Activated naive CD8-positive, alpha-beta T cell treated with anti-CD3 and anti-CD28 coated beads, Interleukin-2, amount 50 U/mL, for 24 hours (primary cell): ENCODE measurements at regions not wholly inside any gene's neighbourhood (a gene's known extent, or its start where the extent isn't known, plus 50 kb on each side); places are given as distances from the start of the nearest gene placed in this dataset.
A peak's percentile ranks its signal among the peaks of the same experiment; 100 is the strongest.

Experiments used
- ATAC-seq: fragments of 150-1000 bp; cut with Tn5 transposase; one replicate; pipeline ENCODE4 v1.10.0; 2021
- DNase-seq: peaks from one replicate; pipeline ENCODE4 v3.0.0; 2021
- H3K27ac Mint-ChIP-seq: one replicate; pipeline ENCODE4 v1.8.0; 2021; ENCODE audit warnings: mild to moderate bottlenecking, mixed read lengths
- H3K27me3 Mint-ChIP-seq: one replicate; pipeline ENCODE4 v1.8.0; 2021; ENCODE audit warnings: mixed read lengths
- H3K36me3 Mint-ChIP-seq: one replicate; pipeline ENCODE4 v1.8.0; 2021; ENCODE audit warnings: low read depth, mixed read lengths
- H3K4me1 Mint-ChIP-seq: one replicate; pipeline ENCODE4 v1.8.0; 2021; ENCODE audit warnings: mixed read lengths
- H3K4me3 Mint-ChIP-seq: one replicate; pipeline ENCODE4 v1.8.0; 2021; ENCODE audit warnings: mild to moderate bottlenecking, moderate library complexity, mixed read lengths
- H3K9me3 Mint-ChIP-seq: one replicate; pipeline ENCODE4 v1.8.0; 2021; ENCODE audit warnings: mixed read lengths

GRCh38 chr6:66396145-66396544 is 689.1 kb upstream of the EYS start:
- ATAC-seq, result no peak
- H3K27me3 Mint-ChIP-seq, result no peaks in the 10 kb centered on the region
- H3K9me3 Mint-ChIP-seq, result peaks cover 7% of the 10 kb centered on the region
- H3K27ac Mint-ChIP-seq, result no peak overlapping the region
- H3K36me3 Mint-ChIP-seq, result no peaks in the 10 kb centered on the region
- no peak for DNase-seq
- no peak overlapping the region for H3K4me3 Mint-ChIP-seq
- no peaks in the 10 kb centered on the region for H3K4me1 Mint-ChIP-seq

- no peak for DNase-seq
- Mint-ChIP-seq H3K4me1 (no peaks in the 10 kb centered on the region), H3K9me3 (peaks cover 7% of the 10 kb centered on the region), H3K4me3 (no peak overlapping the region), H3K27me3 (no peaks in the 10 kb centered on the region), H3K36me3 (no peaks in the 10 kb centered on the region), H3K27ac (no peak overlapping the region)
- no peak for ATAC-seq
Measured at GRCh38 chr6:66390393-66390792, 683.4 kb upstream of the EYS start.

DNA sequence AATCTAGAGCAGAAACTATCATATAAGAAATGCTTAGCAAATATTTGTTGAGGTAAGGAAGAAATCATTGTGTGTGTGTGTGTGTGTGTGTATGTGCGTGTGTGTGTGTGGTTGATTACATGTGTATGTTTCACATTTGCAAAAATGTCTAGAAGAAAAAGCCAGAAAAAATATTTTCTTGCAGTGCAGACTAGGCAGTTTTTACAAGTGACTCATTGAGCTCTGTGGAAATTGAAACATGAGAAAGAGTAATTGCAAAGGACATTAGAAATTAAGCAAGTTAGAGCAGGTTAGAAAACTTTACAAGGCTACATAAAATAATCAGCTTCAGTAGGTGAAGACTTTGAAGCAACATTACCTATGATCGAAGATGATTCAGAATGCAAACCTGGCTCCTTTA is 669.0 kb upstream of the EYS start:
- DNase-seq (no peak), ATAC-seq (no peak)
- Mint-ChIP-seq H3K4me1 (no peaks in the 10 kb centered on the region), H3K27ac (no peak overlapping the region), H3K9me3 (peaks cover 5% of the 10 kb centered on the region), H3K36me3 (no peaks in the 10 kb centered on the region), H3K4me3 (no peak overlapping the region), H3K27me3 (no peaks in the 10 kb centered on the region)

GRCh38 chr6:66369407-66369806 is 662.4 kb upstream of the EYS start:
- H3K9me3 Mint-ChIP-seq, result peaks cover 18% of the 10 kb centered on the region
- H3K36me3 Mint-ChIP-seq, result no peaks in the 10 kb centered on the region
- no peak overlapping the region for H3K27ac Mint-ChIP-seq
- no peaks in the 10 kb centered on the region for H3K4me1 Mint-ChIP-seq
- H3K27me3 Mint-ChIP-seq, result no peaks in the 10 kb centered on the region
- DNase-seq (no peak), ATAC-seq (no peak)
- no peak overlapping the region for H3K4me3 Mint-ChIP-seq

- H3K4me3 Mint-ChIP-seq, result no peak overlapping the region
- no peak overlapping the region for H3K27ac Mint-ChIP-seq
- DNase-seq (no peak), ATAC-seq (no peak)
- no peaks in the 10 kb centered on the region for H3K4me1 Mint-ChIP-seq
- no peaks in the 10 kb centered on the region for H3K27me3 Mint-ChIP-seq
- H3K9me3 Mint-ChIP-seq, result peaks cover 4% of the 10 kb centered on the region
- no peaks in the 10 kb centered on the region for H3K36me3 Mint-ChIP-seq
Measured at GRCh38 chr6:66362888-66363287, 655.9 kb upstream of the EYS start.

DNA sequence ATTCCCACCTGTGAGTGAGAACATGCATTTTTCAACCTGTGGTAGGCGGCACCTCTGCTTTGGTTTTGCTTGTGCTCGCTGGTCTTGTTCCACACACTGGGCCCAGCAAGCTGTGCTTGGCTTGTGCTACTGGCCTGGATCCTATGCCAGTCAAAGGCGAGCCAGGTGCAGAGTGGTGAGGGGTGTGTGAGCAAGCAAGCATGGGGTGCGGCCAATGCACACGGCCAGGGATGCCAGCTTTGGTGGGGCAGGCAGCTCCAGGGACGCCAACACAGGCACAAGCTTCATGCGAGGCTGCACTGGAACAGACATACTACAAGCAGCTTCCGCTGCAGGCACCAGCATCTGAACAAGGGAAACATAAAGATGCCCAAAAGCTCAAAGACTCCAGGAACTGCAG is 654.9 kb upstream of the EYS start:
- no peak overlapping the region for H3K4me3 Mint-ChIP-seq
- H3K9me3 Mint-ChIP-seq, result peaks cover 4% of the 10 kb centered on the region
- no peak overlapping the region for H3K27ac Mint-ChIP-seq
- no peaks in the 10 kb centered on the region for H3K27me3 Mint-ChIP-seq
- H3K4me1 Mint-ChIP-seq, result no peaks in the 10 kb centered on the region
- no peaks in the 10 kb centered on the region for H3K36me3 Mint-ChIP-seq
- DNase-seq, result no peak
- ATAC-seq, result peak; percentile 20

- H3K4me1 Mint-ChIP-seq, result no peaks in the 10 kb centered on the region
- no peak overlapping the region for H3K4me3 Mint-ChIP-seq
- no peak overlapping the region for H3K27ac Mint-ChIP-seq
- ATAC-seq, result no peak
- no peaks in the 10 kb centered on the region for H3K27me3 Mint-ChIP-seq
- no peak for DNase-seq
- H3K36me3 Mint-ChIP-seq, result no peaks in the 10 kb centered on the region
- no peaks in the 10 kb centered on the region for H3K9me3 Mint-ChIP-seq
Measured at GRCh38 chr6:66357781-66358180, 650.8 kb upstream of the EYS start.

GRCh38 chr6:66355471-66355870 is 648.4 kb upstream of the EYS start:
- no peak for ATAC-seq
- no peaks in the 10 kb centered on the region for H3K27me3 Mint-ChIP-seq
- peaks cover 2% of the 10 kb centered on the region for H3K9me3 Mint-ChIP-seq
- H3K36me3 Mint-ChIP-seq, result no peaks in the 10 kb centered on the region
- H3K27ac Mint-ChIP-seq, result no peak overlapping the region
- H3K4me3 Mint-ChIP-seq, result no peak overlapping the region
- DNase-seq, result no peak
- H3K4me1 Mint-ChIP-seq, result no peaks in the 10 kb centered on the region

DNA sequence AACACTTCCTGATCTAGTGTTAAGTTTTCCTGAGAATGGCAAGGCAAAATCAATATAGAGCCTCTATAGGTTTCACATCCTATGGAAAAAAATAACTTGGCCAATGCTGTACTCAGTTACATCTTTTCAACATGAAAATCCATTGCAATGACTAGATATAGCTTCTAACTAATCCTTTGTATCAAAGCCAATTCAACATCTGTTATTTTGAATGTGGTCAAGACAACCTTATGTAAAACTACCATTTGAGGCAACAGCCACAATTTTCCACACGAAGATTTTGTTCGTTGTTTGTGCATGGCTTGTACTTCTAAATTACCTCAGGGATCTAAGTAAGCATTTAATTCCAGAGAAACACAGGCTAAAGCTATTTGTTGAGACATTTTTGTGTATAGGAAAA is 637.8 kb upstream of the EYS start:
- ATAC-seq (no peak), DNase-seq (no peak)
- Mint-ChIP-seq H3K4me3 (no peak overlapping the region), H3K27me3 (no peaks in the 10 kb centered on the region), H3K4me1 (no peaks in the 10 kb centered on the region), H3K9me3 (peaks cover 15% of the 10 kb centered on the region), H3K36me3 (no peaks in the 10 kb centered on the region), H3K27ac (no peak overlapping the region)

- ATAC-seq, result no peak
- Mint-ChIP-seq H3K9me3 (peaks cover 16% of the 10 kb centered on the region), H3K36me3 (no peaks in the 10 kb centered on the region), H3K4me3 (no peak overlapping the region), H3K27ac (no peak overlapping the region), H3K4me1 (no peaks in the 10 kb centered on the region), H3K27me3 (no peaks in the 10 kb centered on the region)
- no peak for DNase-seq
Measured at GRCh38 chr6:66340736-66341135, 633.7 kb upstream of the EYS start.

DNA sequence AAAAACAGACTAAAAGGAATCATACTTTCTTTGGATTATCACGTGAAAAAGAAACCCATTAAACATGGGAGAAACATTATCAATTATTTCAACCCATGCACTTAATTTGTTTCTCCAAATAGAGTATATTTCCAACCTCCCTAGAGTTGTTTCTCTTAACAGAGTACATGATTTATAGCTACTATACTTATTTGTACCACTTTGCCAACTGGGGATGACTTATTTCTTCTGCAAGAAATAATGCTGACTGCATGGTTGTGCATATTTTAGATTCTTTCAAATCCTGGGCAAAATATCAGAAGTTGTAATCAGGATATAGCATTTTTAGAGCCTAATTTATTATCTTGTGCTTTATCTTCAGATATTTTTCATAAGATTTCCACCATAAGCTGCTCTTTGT is 629.1 kb upstream of the EYS start:
- no peak for DNase-seq
- Mint-ChIP-seq H3K9me3 (peaks cover 10% of the 10 kb centered on the region), H3K36me3 (no peaks in the 10 kb centered on the region), H3K27me3 (no peaks in the 10 kb centered on the region), H3K4me1 (no peaks in the 10 kb centered on the region), H3K27ac (no peak overlapping the region), H3K4me3 (no peak overlapping the region)
- no peak for ATAC-seq

DNA sequence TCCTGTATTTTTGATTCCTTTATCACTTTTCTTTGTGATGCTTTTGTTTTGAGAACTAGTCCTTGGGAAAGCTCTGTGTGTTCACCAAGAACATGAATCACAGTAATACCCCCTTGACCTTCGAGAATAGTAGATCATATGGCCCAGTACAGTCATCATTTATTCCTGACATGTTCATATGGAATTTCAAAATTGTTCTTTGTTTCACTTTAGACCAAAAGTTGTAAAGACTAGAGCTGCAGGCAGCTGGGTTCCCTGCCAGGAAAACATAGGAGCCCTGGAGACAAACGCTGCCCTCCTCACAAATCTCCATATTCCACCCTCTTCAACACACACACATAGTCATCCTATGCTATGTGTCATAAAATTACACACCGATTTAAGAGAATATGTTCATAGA is 621.2 kb upstream of the EYS start:
- no peak for DNase-seq
- H3K9me3 Mint-ChIP-seq, result peaks cover 4% of the 10 kb centered on the region

GRCh38 chr6:66326228-66326627 is 619.2 kb upstream of the EYS start:
- H3K9me3 Mint-ChIP-seq, result peaks cover 4% of the 10 kb centered on the region
- DNase-seq (no peak), ATAC-seq (no peak)
- no peak overlapping the region for H3K4me3 Mint-ChIP-seq
- H3K27ac Mint-ChIP-seq, result no peak overlapping the region
- no peaks in the 10 kb centered on the region for H3K36me3 Mint-ChIP-seq
- no peaks in the 10 kb centered on the region for H3K27me3 Mint-ChIP-seq
- H3K4me1 Mint-ChIP-seq, result no peaks in the 10 kb centered on the region

More for the DNA sequence above, 621.2 kb upstream of the EYS start:
- no peak overlapping the region for H3K27ac Mint-ChIP-seq
- no peaks in the 10 kb centered on the region for H3K4me1 Mint-ChIP-seq
- H3K27me3 Mint-ChIP-seq, result no peaks in the 10 kb centered on the region
- no peak overlapping the region for H3K4me3 Mint-ChIP-seq
- H3K36me3 Mint-ChIP-seq, result no peaks in the 10 kb centered on the region
- ATAC-seq, result no peak

GRCh38 chr6:66321017-66321416 is 614.0 kb upstream of the EYS start:
- peaks cover 7% of the 10 kb centered on the region for H3K9me3 Mint-ChIP-seq
- H3K27me3 Mint-ChIP-seq, result no peaks in the 10 kb centered on the region
- H3K4me1 Mint-ChIP-seq, result no peaks in the 10 kb centered on the region
- ATAC-seq (no peak), DNase-seq (no peak)
- no peaks in the 10 kb centered on the region for H3K36me3 Mint-ChIP-seq
- H3K4me3 Mint-ChIP-seq, result no peak overlapping the region
- H3K27ac Mint-ChIP-seq, result no peak overlapping the region

DNA sequence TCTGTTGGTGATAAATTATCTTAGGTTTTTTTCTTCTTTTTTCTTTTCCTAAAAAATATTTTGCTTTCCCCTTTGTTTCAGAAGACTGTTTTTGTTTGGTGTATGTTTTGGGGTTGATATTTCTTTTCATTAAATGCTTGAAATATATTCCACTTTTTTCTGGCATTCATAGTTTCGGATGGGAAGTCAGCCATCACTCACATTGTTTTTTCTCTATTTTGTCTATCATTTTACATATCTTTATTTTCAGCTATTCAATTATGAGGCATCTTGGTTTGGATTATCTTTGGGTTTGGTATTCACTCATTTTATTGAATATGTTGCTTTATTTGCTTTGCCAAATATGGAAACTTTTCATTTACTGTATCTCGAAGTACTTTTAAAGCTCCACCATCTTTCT is 600.5 kb upstream of the EYS start:
- ATAC-seq, result no peak
- peaks cover 19% of the 10 kb centered on the region for H3K9me3 Mint-ChIP-seq
- no peaks in the 10 kb centered on the region for H3K4me1 Mint-ChIP-seq
- H3K27ac Mint-ChIP-seq, result no peak overlapping the region
- DNase-seq, result no peak
- H3K4me3 Mint-ChIP-seq, result no peak overlapping the region
- no peaks in the 10 kb centered on the region for H3K27me3 Mint-ChIP-seq
- H3K36me3 Mint-ChIP-seq, result no peaks in the 10 kb centered on the region

DNA sequence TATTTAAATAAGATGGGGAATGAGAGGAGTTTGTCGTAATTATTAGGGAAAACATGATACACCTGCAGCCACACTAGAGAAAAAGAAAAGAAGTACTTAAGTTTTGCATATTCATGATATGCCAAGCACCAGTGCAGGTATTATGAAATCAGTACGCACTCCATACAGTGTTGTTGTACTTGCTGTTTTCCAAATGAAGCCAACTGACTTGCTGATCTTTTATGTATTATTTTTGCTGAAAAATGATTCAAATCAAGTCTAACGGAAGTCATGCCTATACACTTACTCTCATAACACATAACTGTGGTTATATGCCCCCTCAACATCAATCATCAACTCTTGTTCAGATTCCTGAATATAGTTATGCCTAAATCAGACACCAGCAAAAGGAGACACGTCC is 584.9 kb upstream of the EYS start:
- no peaks in the 10 kb centered on the region for H3K27me3 Mint-ChIP-seq
- H3K27ac Mint-ChIP-seq, result no peak overlapping the region
- H3K36me3 Mint-ChIP-seq, result no peaks in the 10 kb centered on the region
- ATAC-seq (no peak), DNase-seq (no peak)
- H3K9me3 Mint-ChIP-seq, result peaks cover 3% of the 10 kb centered on the region
- H3K4me3 Mint-ChIP-seq, result no peak overlapping the region
- H3K4me1 Mint-ChIP-seq, result no peaks in the 10 kb centered on the region
